COR-L47 (cell line): ENCODE measurements at regions not wholly inside any gene's neighbourhood (a gene's known extent, or its start where the extent isn't known, plus 50 kb on each side); places are given as distances from the start of the nearest gene placed in this dataset.
"Not testable (repeated sequence)": the region's sequence is repeated elsewhere in the genome, so short reads cannot be mapped to it uniquely, and the experiment has no call there.

ENCODE experiments used
- DNase-seq: peaks from one replicate; lab custom pipeline; 2025; lab: John Stamatoyannopoulos, UW

DNA sequence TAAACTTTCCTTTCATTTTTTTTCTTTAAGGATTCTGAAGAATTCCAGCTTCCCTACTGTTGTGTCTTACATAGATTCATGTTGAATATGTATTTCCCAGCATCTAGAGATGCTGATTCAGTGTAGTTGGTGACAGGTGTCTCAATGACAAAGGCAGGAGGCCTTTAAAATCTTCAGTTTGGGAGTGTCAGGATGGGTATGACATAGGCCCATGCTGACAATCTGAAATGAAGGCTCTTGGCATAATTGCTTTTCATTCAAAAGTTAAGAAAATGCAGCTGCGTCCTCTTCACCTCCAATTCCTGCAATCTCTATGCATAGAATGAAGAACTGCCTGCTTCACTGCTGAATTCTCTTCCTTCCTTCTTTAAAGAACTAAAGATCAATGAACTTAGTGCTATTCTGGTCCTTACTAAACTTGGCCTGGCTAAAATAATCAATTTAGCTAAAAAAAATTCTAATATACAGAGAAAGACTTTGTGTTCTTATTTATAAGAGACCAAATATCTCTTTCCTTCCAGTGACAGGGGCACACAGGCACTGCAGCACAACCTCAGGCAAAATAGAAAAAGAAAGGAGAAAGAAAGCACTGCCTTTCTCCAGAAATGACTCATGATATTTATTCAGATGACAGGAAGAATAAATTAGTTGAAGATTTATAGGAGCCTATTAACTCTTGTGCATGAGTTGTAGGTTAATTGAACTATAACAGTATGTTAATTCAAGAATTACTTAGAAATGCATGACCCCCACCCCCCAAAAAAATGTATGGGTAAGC, 152.6 kb upstream of the GBE1 start:
- no peak for DNase-seq

GRCh38 chr3:81911221-81911620, 149.8 kb upstream of the GBE1 start:
- no peak for DNase-seq

- DNase-seq, result no peak
These were observed 148.9 kb upstream of the GBE1 start for GRCh38 chr3:81910244-81910852.

DNA sequence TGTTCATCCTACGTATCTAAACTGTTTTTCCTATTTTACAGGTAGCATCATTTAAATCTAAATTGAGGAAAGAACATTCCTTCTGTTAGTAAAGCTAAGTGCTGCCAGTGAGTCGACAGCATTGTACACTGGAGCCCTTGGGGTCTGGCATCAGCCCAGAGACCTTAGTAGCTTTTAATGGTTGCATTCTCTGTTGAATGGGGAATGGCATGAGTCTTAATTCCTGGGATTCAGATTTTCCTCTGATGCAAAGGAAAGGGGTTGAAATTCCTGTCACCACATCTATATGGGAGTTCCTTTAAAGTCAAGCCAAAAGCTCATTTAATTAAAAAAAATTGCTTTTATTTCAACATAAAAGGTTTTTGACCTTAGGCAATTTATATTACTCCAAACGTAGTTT, 148.4 kb upstream of the GBE1 start:
- DNase-seq, result no peak

DNA sequence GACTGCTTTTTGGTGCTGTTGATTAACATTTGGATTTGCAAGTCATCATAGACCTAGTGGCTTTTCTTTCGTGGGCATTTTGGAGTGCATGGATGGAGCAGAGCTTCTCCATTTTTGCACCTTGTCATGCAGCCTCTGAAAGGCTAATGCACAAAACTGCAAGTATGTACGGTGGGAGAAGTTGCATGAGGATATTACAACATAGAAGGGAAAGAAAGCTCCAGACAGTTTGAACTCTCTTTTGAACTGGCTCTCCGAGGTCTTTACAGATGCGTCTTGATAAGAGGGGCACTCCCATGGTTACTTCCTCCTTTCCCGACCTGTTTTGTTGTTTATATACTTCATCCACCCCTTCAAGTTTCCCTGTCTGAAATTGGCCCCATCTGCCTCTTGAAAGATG, 147.1 kb upstream of the GBE1 start:
- no peak for DNase-seq

DNA sequence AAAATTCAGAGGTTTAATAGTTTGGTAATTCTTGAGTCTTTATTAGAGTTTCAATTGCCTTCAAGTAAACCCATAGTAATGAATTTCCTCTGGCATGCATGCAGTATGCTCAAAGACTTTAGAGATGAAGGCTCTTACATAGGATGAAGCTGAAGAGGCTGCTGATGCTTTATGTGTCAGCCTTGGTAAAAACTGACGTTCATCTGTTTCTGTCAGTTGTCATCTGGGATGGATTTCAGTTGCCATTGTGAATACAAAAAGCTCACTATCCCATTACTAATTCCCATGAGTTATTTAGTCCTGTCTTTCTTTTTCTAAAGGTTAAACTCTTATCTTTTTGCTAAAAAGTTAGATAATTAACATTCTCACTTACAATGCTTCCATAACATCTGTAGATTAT, 136.9 kb upstream of the GBE1 start:
- no peak for DNase-seq

DNA sequence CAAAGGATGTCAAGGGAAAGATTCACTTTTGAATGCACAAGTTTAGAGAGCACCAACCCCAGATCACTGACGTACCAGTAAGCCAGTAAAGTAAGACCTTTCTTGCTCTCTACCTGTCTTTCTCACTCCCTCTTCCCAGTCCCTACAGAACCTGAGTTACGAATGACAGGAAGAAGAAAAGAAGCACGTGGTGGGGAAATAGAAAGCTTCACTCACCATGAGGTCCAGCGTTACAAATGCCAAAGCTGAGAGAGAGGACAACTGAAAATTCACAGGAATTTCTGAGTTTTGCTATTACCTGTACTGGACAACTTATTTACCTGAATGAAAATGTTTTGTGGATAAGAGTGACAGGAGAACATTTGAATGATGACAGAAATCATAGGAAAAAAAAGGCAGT, 133.2 kb upstream of the GBE1 start:
- no peak for DNase-seq

- peak; percentile 18 for DNase-seq
These were observed 129.8 kb upstream of the GBE1 start for GRCh38 chr3:81891055-81891895.

DNA sequence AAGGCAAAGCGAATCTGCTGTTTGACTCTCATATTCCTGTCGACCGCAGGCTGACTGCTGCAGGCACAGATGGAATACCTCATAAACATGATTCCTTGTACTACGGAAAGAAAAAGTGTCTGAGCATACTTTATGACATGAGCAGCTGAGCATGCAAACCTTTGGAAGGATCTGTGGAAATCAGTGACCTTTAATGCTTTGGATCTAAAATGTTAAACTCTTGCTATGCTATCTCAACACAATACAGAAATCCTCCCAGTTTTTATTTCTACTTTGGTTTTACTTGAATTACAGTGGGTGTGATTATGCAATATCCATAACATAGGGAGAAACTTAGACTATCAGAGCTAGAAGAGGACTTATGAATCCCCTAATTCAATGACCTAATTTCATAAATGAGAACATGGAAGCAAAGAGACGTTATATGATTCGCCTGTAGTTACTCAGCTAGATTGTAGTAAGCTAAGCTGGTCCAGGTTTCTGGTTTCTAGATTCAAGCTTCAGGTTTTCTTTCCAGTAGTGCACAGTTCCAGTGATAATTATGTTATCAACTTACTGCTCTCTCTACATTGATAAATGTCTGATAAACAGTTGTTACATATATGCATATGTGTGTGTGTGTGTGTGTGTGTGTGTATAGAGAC, 127.6 kb upstream of the GBE1 start:
- DNase-seq, result no peak

DNA sequence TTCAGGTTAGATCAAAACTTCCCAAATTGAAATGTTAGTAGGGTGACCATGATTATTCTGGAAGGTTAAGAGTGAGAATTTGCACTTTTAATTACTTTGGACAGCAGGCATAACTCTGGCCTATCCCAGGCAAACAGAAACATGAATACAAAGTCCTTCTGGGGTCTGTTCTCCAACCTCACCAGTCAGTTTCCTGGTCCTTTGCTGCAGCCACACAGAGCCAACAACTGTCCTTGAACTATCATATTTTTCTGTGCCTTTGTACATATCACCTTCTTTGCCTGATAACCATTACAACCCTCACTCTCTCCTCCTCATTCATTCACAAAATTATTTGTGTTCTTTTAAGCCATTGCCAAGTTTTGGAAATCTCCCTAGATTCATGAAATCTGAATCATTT, 126.0 kb upstream of the GBE1 start:
- DNase-seq, result no peak

GRCh38 chr3:81886081-81886480, 124.6 kb upstream of the GBE1 start:
- DNase-seq, result no peak

GRCh38 chr3:81884791-81885190, 123.3 kb upstream of the GBE1 start:
- no peak for DNase-seq

DNA sequence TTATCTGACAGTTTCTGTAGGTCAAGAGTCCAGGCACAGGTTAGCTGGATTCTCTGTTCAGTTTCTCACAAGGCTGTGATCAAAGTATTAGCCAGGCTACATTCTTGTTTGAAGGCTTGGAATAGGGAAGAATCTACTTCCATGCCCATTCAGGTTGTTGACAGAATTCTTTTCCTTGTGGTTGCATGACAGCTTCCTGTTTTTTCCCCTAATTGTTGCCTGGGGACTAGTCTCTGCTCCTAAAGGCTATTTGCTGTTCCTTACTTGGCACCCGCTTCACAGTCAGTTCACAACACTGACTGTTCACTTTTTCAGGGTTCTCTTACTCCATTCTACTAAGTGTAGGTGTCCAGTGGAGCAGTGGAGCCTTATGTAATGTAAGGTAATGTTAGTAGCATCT, 115.4 kb upstream of the GBE1 start:
- no peak for DNase-seq

GRCh38 chr3:81874738-81875137, 113.3 kb upstream of the GBE1 start:
- no peak for DNase-seq

- no peak for DNase-seq
These were observed 111.1 kb upstream of the GBE1 start for GRCh38 chr3:81872566-81872965.

GRCh38 chr3:81871358-81872155, 110.1 kb upstream of the GBE1 start:
- no peak for DNase-seq

GRCh38 chr3:81869382-81869781, 107.9 kb upstream of the GBE1 start:
- DNase-seq, result no peak

GRCh38 chr3:81868597-81868996, 107.2 kb upstream of the GBE1 start:
- no peak for DNase-seq

GRCh38 chr3:81867875-81868274, 106.4 kb upstream of the GBE1 start:
- DNase-seq, result no peak

DNA sequence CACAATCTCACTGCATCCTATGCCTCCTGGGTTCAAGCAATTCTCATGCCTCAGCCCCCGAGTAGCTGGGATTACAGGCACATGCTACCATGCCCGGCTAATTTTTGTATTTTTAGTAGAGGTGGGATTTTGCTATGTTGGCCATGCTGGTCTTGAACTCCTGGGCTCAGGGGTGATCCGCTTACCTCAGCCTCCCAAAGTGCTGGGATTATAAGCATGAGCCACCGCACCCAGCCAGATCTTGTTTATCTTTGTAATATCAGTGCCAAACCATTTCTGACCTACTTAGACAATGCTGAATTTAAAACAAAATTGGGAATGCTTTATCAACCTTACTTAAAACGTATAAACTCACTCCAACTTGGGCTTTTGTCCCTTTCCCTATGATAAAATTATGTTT, 103.7 kb upstream of the GBE1 start:
- not testable (repeated sequence) for DNase-seq

GRCh38 chr3:81864272-81864671, 102.8 kb upstream of the GBE1 start:
- no peak for DNase-seq

- no peak for DNase-seq
These were observed 102.3 kb upstream of the GBE1 start for GRCh38 chr3:81863756-81864155.
